ENCODE measurements at regions not wholly inside any gene's neighbourhood (a gene's known extent, or its start where the extent isn't known, plus 50 kb on each side); places are given as distances from the start of the nearest gene placed in this dataset.

DNA sequence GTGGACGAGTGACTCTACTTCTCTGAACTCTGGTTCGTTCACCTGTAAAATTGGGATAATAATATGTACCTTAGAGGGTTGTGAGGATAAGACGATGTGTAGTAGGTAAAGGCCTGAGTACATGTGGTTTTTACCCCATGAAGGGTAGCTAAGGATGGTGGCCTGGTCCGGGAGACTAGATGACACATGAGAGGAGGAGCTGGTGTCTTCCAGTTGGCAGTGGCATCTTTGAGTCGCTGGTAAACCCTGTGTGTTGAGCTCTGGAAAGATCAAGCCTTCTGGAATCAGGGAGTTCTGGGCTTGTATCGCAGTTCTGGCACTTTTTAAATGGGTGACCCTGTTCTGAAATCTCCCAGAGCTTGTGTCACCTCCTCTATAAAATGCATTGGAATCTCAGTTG is 166.4 kb upstream of the ZNF618 start:
- no peaks in the 10 kb centered on the region for H3K36me3 ChIP-seq (ENCODE audit: insufficient read depth, low read length)
- no peak for FAIRE-seq

DNA sequence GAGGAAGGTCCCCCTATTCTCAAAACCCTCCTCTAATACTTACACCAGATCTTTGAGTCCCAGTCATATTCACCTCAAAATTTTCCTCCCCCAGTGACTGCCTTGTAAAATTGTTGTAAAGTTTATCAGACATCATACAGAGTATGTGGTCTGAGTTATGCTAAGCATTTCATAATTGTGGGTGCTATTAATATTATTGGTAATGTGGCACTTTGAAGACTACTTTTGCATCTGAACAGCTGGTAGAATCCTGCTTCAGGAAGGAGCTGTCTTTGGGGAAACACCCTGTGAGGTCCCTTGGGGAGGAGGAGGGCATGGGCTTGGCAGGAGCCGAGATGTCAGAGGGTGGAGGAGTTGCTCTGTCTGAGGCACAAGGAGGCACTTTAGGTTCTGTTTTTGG is 164.9 kb upstream of the ZNF618 start:
- no peak overlapping the region for H3K9ac ChIP-seq (ENCODE audit: low read length)
- Mint-ChIP-seq H3K4me1 (ENCODE audit: low read depth, unreplicated experiment) (peaks cover 2% of the 10 kb centered on the region), H3K9me3 (ENCODE audit: unreplicated experiment) (peaks cover 23% of the 10 kb centered on the region), H3K27me3 (ENCODE audit: low read depth, unreplicated experiment) (peaks cover 27% of the 10 kb centered on the region), H3K36me3 (ENCODE audit: low read depth, unreplicated experiment) (peaks cover 9% of the 10 kb centered on the region), H3K27ac (ENCODE audit: unreplicated experiment) (no peak overlapping the region), H3K4me3 (ENCODE audit: unreplicated experiment) (no peak overlapping the region)
- H3K4me3 ChIP-seq (ENCODE audit: insufficient read depth, low read depth, low read length) = no peak overlapping the region
- no peak for FAIRE-seq
- peaks cover 6% of the 10 kb centered on the region for H3K27me3 ChIP-seq (ENCODE audit: insufficient read depth, low read length)
- H3K9me3 ChIP-seq (ENCODE audit: insufficient read depth, low read depth, low read length) = peaks cover 4% of the 10 kb centered on the region
- no peak for DNase-seq (ENCODE audit: low read depth)
- H2AFZ ChIP-seq (ENCODE audit: low read depth, low read length) = no peak overlapping the region
- H3K4me1 ChIP-seq (ENCODE audit: insufficient read depth, low read length) = no peaks in the 10 kb centered on the region
- H3K79me2 ChIP-seq (ENCODE audit: insufficient read depth, low read length) = no peaks in the 10 kb centered on the region
- no peak overlapping the region for H3K27ac ChIP-seq (ENCODE audit: low read depth, low read length)
- no peak for TF ChIP-seq EZH2 (IDR thresholded peaks at IDR 0.05; ENCODE audit: insufficient read depth, low read length)
- TF ChIP-seq, protein P1, sequence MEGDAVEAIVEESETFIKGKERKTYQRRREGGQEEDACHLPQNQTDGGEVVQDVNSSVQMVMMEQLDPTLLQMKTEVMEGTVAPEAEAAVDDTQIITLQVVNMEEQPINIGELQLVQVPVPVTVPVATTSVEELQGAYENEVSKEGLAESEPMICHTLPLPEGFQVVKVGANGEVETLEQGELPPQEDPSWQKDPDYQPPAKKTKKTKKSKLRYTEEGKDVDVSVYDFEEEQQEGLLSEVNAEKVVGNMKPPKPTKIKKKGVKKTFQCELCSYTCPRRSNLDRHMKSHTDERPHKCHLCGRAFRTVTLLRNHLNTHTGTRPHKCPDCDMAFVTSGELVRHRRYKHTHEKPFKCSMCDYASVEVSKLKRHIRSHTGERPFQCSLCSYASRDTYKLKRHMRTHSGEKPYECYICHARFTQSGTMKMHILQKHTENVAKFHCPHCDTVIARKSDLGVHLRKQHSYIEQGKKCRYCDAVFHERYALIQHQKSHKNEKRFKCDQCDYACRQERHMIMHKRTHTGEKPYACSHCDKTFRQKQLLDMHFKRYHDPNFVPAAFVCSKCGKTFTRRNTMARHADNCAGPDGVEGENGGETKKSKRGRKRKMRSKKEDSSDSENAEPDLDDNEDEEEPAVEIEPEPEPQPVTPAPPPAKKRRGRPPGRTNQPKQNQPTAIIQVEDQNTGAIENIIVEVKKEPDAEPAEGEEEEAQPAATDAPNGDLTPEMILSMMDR (IDR thresholded peaks at IDR 0.05; ENCODE audit: insufficient read depth, low read depth, low read length) = no peak
- H4K20me1 ChIP-seq (ENCODE audit: insufficient read depth, low read length) = no peaks in the 10 kb centered on the region
- H3K36me3 ChIP-seq (ENCODE audit: insufficient read depth, low read length) = no peaks in the 10 kb centered on the region
- H3K4me2 ChIP-seq (ENCODE audit: low read length) = no peak overlapping the region

More for the DNA sequence above, 166.4 kb upstream of the ZNF618 start:
- Histone ChIP-seq H3K4me3 (ENCODE audit: insufficient read depth, low read depth, low read length) (no peak overlapping the region), H3K27me3 (ENCODE audit: insufficient read depth, low read length) (peaks cover 6% of the 10 kb centered on the region), H3K79me2 (ENCODE audit: insufficient read depth, low read length) (no peaks in the 10 kb centered on the region), H4K20me1 (ENCODE audit: insufficient read depth, low read length) (no peaks in the 10 kb centered on the region), H3K27ac (ENCODE audit: low read depth, low read length) (no peak overlapping the region), H3K9me3 (ENCODE audit: insufficient read depth, low read depth, low read length) (peaks cover 4% of the 10 kb centered on the region), H3K4me1 (ENCODE audit: insufficient read depth, low read length) (no peaks in the 10 kb centered on the region), H3K4me2 (ENCODE audit: low read length) (no peak overlapping the region), H3K9ac (ENCODE audit: low read length) (no peak overlapping the region), H2AFZ (ENCODE audit: low read depth, low read length) (no peak overlapping the region)
- H3K4me3 Mint-ChIP-seq (ENCODE audit: unreplicated experiment) = no peak overlapping the region
- peaks cover 27% of the 10 kb centered on the region for H3K27me3 Mint-ChIP-seq (ENCODE audit: low read depth, unreplicated experiment)
- H3K4me1 Mint-ChIP-seq (ENCODE audit: low read depth, unreplicated experiment) = peaks cover 2% of the 10 kb centered on the region
- no peak overlapping the region for H3K27ac Mint-ChIP-seq (ENCODE audit: unreplicated experiment)
- peaks cover 7% of the 10 kb centered on the region for H3K36me3 Mint-ChIP-seq (ENCODE audit: low read depth, unreplicated experiment)
- TF ChIP-seq, protein P1 (IDR thresholded peaks at IDR 0.05; ENCODE audit: insufficient read depth, low read depth, low read length) = no peak
- no peak for TF ChIP-seq EZH2 (IDR thresholded peaks at IDR 0.05; ENCODE audit: insufficient read depth, low read length)
- DNase-seq (ENCODE audit: low read depth) = no peak
- H3K9me3 Mint-ChIP-seq (ENCODE audit: unreplicated experiment) = peaks cover 16% of the 10 kb centered on the region

DNA sequence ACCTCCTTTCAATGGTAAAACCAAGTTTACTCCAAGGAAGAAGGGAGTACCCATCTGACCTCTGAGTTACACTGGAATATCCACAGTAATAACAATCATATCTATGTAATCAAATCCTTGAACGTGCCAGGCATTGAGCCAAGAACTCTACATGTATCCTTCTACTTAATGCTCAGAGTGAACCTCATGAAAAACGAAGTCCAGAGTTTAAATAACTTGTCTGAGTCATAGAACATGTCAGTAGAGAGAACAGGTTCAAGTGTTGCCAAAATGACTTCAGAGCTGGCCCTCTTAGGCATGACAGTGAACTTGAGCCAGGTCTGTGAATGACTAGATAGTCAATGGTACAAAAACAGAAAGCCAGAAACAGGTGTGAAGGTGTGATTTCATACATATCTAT is 164.1 kb upstream of the ZNF618 start:
- no peaks in the 10 kb centered on the region for H3K79me2 ChIP-seq (ENCODE audit: insufficient read depth, low read length)
- DNase-seq (ENCODE audit: low read depth) (peak; percentile 48), FAIRE-seq (no peak)
- no peak overlapping the region for H3K9ac ChIP-seq (ENCODE audit: low read length)
- H3K27me3 Mint-ChIP-seq (ENCODE audit: low read depth, unreplicated experiment) = peaks cover 31% of the 10 kb centered on the region
- no peaks in the 10 kb centered on the region for H3K4me1 ChIP-seq (ENCODE audit: insufficient read depth, low read length)
- H3K4me3 Mint-ChIP-seq (ENCODE audit: unreplicated experiment) = no peak overlapping the region
- H3K27ac ChIP-seq (ENCODE audit: low read depth, low read length) = no peak overlapping the region
- no peaks in the 10 kb centered on the region for H3K36me3 ChIP-seq (ENCODE audit: insufficient read depth, low read length)
- H3K9me3 Mint-ChIP-seq (ENCODE audit: unreplicated experiment) = peaks cover 23% of the 10 kb centered on the region
- H3K36me3 Mint-ChIP-seq (ENCODE audit: low read depth, unreplicated experiment) = peaks cover 9% of the 10 kb centered on the region
- no peak overlapping the region for H3K4me2 ChIP-seq (ENCODE audit: low read length)
- no peak overlapping the region for H2AFZ ChIP-seq (ENCODE audit: low read depth, low read length)
- no peaks in the 10 kb centered on the region for H4K20me1 ChIP-seq (ENCODE audit: insufficient read depth, low read length)
- H3K27me3 ChIP-seq (ENCODE audit: insufficient read depth, low read length) = peaks cover 6% of the 10 kb centered on the region
- H3K27ac Mint-ChIP-seq (ENCODE audit: unreplicated experiment) = no peak overlapping the region
- H3K9me3 ChIP-seq (ENCODE audit: insufficient read depth, low read depth, low read length) = peaks cover 4% of the 10 kb centered on the region
- TF ChIP-seq, protein P1 (IDR thresholded peaks at IDR 0.05; ENCODE audit: insufficient read depth, low read depth, low read length) = no peak
- no peak for TF ChIP-seq EZH2 (IDR thresholded peaks at IDR 0.05; ENCODE audit: insufficient read depth, low read length)
- no peak overlapping the region for H3K4me3 ChIP-seq (ENCODE audit: insufficient read depth, low read depth, low read length)
- peaks cover 2% of the 10 kb centered on the region for H3K4me1 Mint-ChIP-seq (ENCODE audit: low read depth, unreplicated experiment)

Data from astrocyte (in vitro differentiated cells and primary cell).